ENCODE measurements at regions not wholly inside any gene's neighbourhood (a gene's known extent, or its start where the extent isn't known, plus 50 kb on each side); places are given as distances from the start of the nearest gene placed in this dataset.
"Not testable (repeated sequence)": the region's sequence is repeated elsewhere in the genome, so short reads cannot be mapped to it uniquely, and the experiment has no call there.

DNA sequence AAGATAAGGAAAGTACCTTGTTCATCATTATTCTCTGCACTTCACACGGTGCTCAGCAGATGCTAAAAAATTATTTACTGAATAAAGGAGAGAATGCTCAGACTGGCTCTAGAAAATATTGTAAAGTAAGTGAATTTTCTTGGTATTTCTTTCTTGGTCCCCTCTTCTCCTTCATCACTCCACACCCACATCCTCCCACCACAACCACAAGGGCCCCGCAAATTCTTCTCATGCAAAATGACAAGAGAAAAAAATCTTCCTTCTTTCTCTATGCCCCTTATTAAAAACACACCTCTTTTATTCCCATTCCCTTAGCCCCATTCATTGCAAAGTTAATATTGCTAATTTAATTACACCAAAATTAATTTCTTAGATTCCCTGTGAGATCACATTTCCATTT, 74.2 kb upstream of the NEDD4L start:
- FAIRE-seq (no peak), DNase-seq (ENCODE audit: insufficient read length, low spot score) (no peak)
- no peak for TF ChIP-seq POLR2A (IDR thresholded peaks at IDR 0.05; ENCODE audit: low read depth, low read length)

DNA sequence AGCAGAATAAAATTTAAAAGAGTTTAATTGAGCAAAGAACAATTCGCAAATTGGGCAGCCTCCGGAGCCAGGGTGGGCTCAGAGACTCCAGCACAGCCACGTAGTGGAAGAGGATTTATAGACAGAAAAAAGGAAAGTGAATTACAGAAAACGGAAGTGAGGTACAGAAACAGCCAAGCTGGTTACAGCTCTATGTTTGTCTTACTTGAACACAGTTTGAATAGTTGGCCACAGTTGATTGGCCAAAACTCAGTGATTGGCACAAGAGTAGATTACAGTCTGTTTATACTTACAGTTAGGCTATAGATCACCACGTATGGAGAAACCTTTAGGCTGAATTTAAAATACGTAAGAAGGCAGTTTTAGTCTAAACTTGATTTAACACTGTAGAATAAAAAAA, 78.8 kb upstream of the NEDD4L start:
- no peak for DNase-seq (ENCODE audit: insufficient read length, low spot score)
- no peak for TF ChIP-seq POLR2A (IDR thresholded peaks at IDR 0.05; ENCODE audit: low read depth, low read length)

DNA sequence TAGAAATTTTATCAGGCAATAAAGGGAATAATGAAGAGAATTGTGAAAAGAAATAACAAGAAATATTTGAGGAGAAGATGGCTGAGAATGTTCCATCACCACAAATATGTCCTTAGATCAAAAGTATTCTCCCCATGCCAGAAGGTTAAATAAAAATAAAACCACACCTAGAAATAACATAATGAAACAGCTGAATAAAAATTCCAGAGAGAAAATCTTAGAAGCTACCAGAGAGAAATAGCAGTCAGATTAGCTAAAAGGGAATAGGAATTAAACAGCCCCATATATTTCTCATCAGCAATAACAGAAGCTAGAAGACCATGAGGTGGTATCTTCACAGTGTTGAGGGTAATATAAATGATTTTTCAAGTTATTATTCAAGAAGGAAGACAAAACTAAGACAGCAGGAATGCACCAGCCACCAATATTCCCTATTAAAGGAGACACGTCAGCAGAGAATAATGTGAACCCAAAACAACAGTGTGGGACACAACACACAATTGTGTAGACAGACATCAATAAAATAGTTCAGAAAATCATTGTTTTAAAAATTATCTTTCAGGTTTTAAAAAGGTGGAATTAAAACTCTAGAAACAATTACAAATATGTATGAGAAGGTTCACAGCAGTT, 82.0 kb upstream of the NEDD4L start:
- no peak for TF ChIP-seq POLR2A (IDR thresholded peaks at IDR 0.05; ENCODE audit: low read depth, low read length)
- FAIRE-seq = no peak

More for the DNA sequence above, 78.8 kb upstream of the NEDD4L start:
- no peak for FAIRE-seq

DNA sequence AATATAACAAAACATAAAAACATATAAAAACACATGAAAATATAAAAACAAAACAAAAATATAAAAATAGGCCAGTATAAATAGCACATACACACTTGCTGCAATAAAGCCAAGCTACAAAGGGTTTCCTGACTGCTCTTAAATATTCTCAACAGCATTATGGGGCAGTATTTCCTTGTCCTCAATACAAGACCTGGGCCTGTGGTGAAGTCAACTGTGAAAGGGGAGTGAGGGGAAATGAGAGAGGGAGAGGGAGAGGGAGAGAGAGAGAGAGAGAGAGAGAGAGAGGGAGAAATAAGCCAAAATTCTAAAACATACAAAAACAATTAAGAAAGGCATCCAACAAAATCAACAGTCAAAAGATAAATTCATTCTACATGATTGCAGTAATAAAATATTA, 82.6 kb upstream of the NEDD4L start:
- no peak for TF ChIP-seq POLR2A (IDR thresholded peaks at IDR 0.05; ENCODE audit: low read depth, low read length)
- no peak for FAIRE-seq
- DNase-seq (ENCODE audit: insufficient read length, low spot score) = no peak

More for the DNA sequence above, 82.0 kb upstream of the NEDD4L start:
- DNase-seq (ENCODE audit: insufficient read length, low spot score) = no peak

DNA sequence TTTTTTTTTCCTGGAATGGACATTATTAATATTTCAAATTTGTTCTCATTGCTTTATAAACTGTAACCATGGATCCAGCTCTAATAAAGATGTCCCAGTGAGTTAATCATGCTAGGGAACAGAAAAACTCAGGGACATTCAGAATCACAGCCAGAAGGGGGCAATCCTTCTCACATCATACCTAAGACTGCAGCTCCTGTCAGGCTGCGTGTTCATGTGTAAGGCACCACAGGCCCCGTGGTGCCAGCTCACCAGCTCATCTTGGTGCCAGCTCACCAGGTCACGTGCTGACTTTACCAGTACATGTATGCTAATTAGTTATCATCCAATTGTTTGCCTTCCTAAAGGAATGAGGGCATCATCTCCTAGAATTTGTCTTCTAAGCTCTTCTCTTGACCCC, 84.7 kb upstream of the NEDD4L start:
- DNase-seq (ENCODE audit: insufficient read length, low spot score) = peak; percentile 42
- peak; percentile 82 for FAIRE-seq

DNA sequence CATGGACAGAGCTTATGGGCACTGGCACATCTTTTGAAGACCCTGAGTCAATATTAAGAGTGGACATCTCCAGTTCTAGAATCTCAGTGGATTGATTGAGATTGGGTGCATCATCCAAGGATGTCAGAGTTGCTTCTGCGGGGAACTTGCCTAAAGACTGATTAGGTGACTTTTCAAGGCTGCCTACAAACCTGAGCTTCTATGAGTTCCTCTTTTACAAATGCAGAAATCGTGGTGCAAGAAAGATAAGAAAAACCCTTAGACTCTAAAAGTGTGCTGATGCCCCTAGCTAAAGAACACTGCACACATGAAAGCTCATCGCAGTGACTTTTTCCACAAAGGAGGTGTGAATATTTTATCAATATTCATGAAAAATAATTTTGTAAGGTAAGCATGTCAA, 86.8 kb upstream of the NEDD4L start:
- FAIRE-seq (no peak), DNase-seq (ENCODE audit: insufficient read length, low spot score) (no peak)
- no peak for TF ChIP-seq POLR2A (IDR thresholded peaks at IDR 0.05; ENCODE audit: low read depth, low read length)

More for the DNA sequence above, 84.7 kb upstream of the NEDD4L start:
- no peak for TF ChIP-seq POLR2A (IDR thresholded peaks at IDR 0.05; ENCODE audit: low read depth, low read length)

DNA sequence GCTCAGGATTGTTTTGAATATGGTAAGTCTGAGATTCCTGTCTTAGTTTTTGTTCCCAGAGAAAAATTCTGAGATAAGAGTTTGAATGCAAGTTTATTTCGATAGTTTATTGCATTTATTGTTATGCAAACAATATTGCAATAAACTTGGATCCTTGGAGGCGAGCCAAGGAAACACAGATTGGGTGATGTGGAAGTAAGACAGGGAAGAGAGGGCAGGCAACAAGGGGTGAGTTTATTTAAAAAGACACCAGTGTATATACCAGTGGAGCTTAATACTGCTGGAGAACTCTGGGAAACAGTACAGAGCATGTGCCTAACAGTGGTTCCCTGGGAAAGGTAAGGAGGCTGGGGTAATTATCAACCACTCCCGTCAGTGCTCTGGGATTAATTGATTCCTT, 87.5 kb upstream of the NEDD4L start:
- FAIRE-seq (no peak), DNase-seq (ENCODE audit: insufficient read length, low spot score) (no peak)
- TF ChIP-seq POLR2A (IDR thresholded peaks at IDR 0.05; ENCODE audit: low read depth, low read length) = no peak

DNA sequence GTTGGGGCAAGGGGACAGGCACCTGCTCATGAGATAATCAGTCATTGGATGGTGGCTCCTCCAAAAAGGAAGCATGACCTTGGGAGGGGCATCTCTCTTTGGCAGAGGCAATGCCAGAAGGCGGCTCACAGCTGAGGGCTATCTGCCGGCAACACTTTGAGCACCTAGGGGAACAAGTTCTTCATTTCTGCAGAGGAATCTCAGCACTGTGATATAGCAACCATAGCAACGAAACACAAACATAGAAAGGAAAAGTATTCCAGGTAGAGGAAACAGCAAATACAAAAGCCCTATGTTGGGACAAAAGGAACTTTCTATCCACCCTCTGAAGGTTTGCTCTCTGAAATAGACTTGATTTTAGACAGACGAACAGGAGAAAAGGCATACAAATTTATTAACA, 89.1 kb upstream of the NEDD4L start:
- no peak for FAIRE-seq

DNA sequence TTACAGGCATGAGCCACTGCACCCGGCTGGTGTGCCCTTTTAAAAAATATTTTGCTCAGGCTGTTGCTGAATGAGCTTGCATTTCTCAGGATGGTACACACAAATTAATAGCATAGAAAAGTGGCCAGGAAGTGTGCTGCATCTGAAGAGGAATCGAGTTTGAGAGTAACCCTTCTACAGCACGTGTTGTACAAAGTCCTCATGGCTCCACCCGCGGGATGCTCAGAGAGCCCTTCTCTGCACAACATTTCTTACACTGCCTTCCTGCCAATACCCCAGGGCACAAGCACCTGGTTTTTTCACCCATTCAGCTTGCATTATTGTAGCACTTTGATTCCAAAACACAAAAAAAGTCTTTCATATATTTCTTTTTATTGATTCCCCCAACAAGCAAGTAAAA, 90.1 kb upstream of the NEDD4L start:
- DNase-seq (ENCODE audit: insufficient read length, low spot score) (no peak), FAIRE-seq (no peak)
- TF ChIP-seq POLR2A (IDR thresholded peaks at IDR 0.05; ENCODE audit: low read depth, low read length) = no peak

More for the DNA sequence above, 89.1 kb upstream of the NEDD4L start:
- no peak for DNase-seq (ENCODE audit: insufficient read length, low spot score)
- TF ChIP-seq POLR2A (IDR thresholded peaks at IDR 0.05; ENCODE audit: low read depth, low read length) = no peak

DNA sequence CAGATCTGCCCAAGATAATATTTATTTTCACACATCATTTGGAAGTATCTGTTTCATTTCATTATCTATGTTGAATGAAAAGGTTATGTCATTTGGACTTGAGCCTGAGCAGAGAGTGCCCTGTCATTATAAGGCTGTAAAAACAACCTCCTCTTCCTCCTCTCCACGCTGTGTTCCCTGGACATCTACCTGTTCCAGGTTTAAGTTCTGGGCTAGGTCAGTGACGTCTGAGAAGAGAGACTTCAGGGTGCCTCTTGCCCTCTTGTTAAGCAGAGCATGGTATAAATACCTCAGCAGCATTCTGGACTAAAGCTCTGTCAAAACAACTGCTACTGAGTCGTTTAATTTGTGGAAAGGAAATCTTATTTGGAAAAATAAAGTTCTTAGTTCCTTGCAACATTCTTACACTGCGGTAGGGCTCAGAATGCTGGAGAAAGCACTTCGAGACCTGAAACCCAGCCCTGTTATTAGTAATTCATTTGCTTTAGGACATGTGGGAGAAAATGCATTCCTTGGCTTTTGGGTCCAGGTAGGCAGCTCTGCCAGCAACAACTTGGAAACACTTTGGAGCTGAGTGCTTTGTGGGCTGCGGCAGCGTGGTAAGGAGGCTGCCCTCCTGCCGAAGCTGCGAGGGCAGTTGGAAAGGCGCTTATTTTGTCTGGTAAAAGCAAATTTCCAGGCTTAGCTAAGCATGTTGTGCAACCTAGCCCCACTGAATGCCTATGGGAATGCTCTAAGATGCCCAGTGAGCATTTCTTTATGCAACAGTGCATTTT, 91.8 kb upstream of the NEDD4L start:
- no peak for TF ChIP-seq POLR2A (IDR thresholded peaks at IDR 0.05; ENCODE audit: low read depth, low read length)
- no peak for DNase-seq (ENCODE audit: insufficient read length, low spot score)
- no peak for FAIRE-seq

DNA sequence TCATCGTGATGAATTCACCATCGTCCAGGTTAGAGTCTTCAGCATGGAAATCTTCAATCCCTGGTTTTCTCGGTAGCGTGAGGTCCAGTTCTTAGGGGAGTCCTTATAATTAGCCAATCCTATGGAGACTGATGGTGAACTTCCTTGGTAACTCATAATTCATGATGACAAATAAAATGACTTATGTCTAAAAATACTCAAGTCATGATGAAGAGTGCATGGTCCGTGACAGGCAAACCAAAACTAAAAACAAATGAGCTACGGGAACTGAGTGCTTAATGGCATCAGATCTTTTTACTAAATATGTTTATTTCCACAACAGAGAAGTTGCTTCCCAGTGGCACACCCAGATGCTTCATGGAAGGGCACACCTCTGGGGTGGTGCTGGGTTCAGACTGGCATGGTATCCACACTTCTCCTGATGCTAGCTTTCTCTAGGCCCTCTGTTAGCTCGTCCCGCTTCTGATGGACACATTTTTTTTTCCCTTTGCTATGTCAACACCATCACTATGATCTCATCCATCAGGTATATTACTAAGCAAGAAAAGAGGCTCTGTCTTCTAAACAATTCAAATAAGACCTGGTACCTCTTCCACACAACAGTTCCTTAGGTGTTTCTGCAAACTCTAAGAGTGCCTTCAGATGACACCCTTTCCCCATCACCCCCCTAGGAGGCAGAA, 92.8 kb upstream of the NEDD4L start:
- no peak for TF ChIP-seq POLR2A (IDR thresholded peaks at IDR 0.05; ENCODE audit: low read depth, low read length)
- no peak for DNase-seq (ENCODE audit: insufficient read length, low spot score)
- no peak for FAIRE-seq

DNA sequence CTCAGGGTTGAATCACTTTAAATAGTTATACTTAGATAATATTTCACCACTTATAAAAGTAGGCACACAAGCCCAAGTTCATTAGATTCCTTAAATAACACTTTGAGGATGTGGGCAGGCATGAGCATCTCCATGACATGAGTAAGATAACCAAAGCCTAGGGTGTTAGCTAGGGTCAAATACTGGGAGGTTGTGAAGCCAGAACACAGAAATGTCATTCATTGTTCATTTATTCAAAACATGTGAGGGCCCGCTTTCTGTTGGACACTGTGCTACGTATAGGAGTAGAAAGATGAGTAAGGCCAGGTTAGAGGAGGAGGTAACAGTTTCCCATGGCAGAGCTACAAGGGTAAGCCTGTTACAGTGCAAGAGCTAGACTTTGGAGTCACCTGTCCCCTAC, 93.5 kb upstream of the NEDD4L start:
- no peak for FAIRE-seq
- no peak for DNase-seq (ENCODE audit: insufficient read length, low spot score)
- TF ChIP-seq POLR2A (IDR thresholded peaks at IDR 0.05; ENCODE audit: low read depth, low read length) = no peak

DNA sequence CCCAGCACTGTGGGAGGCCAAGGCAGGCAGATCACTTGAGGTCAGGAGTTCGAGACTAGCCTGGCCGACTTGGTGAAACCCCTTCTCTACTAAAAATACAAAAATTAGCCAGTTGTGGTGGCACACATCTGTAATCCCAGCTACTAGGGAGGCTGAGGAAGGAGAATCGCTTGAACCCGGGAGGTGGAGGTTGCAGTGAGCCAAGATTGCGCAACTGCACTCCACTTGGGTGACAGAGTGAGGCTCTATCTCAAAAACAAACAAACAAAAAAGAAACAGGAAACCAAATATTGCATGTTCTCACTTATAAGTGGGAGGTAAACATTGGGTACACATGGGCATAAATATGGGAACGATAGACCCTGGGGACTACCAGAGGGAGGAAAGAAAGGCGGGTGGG, 94.7 kb upstream of the NEDD4L start:
- not testable (repeated sequence) for DNase-seq (ENCODE audit: insufficient read length, low spot score); FAIRE-seq

DNA sequence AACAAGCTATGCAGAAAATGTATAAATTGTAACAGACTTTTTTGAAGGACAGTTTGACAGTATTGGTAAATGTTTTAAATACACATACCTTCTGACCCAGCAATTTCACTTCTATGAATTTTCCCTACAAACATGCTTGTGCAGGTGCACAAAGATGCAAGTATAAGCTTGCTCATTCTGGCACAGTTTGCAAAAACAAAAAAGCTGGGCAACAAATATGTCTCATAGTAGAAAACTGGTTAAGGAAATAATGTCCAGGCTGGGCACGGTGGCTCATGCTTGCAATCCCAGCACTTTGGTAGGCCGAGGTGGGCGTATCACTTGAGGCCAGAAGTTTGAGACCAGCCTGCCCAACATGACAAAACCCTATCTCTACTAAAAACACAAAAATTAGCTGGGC, 96.9 kb upstream of the NEDD4L start:
- no peak for FAIRE-seq
- no peak for TF ChIP-seq POLR2A (IDR thresholded peaks at IDR 0.05; ENCODE audit: low read depth, low read length)
- no peak for DNase-seq (ENCODE audit: insufficient read length, low spot score)

DNA sequence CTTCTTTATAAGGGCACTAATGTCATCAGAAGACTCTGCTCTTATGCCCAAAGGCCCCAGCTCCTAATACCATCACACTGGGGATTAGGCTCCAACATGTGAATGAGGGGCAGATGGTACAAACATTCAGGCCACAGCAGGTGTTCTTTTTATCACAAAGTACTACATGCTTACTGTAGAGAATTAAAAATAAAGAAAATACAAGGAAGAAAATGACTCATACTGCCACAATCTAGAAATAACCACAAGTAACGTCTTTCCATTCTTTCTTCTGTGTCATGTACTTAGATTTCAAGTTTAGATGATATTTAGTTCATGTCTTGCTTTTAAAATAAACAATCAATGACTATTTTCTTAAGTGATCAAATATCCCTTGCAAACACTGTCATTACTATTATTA, 100.3 kb upstream of the NEDD4L start:
- DNase-seq (ENCODE audit: insufficient read length, low spot score) (no peak), FAIRE-seq (peak; percentile 11)

More for the DNA sequence above, 100.3 kb upstream of the NEDD4L start:
- TF ChIP-seq POLR2A (IDR thresholded peaks at IDR 0.05; ENCODE audit: low read depth, low read length) = no peak

Data from H54 (cell line).